ENCODE measurements at regions not wholly inside any gene's neighbourhood (a gene's known extent, or its start where the extent isn't known, plus 50 kb on each side); places are given as distances from the start of the nearest gene placed in this dataset.

DNA sequence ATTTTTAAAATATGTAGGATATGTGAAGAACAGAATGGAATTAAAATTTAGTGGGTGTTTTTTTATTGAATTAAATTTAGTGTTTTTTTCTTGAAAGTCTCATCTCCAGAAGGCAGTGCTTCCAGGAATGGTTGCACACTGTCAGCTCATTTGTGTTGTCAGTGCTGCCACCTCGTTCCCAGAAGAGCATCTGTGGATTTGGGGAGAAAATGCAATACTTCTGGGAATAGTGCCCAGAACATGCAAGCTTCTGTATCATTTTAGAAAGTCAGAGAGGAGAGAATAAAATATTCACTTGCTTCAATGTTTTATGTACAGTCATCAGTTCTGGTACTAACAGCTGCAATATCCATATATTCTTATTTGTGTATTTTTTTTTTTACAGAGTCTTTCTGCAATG, 608.8 kb downstream of the PCDH7 start:
- TF ChIP-seq, protein P1, sequence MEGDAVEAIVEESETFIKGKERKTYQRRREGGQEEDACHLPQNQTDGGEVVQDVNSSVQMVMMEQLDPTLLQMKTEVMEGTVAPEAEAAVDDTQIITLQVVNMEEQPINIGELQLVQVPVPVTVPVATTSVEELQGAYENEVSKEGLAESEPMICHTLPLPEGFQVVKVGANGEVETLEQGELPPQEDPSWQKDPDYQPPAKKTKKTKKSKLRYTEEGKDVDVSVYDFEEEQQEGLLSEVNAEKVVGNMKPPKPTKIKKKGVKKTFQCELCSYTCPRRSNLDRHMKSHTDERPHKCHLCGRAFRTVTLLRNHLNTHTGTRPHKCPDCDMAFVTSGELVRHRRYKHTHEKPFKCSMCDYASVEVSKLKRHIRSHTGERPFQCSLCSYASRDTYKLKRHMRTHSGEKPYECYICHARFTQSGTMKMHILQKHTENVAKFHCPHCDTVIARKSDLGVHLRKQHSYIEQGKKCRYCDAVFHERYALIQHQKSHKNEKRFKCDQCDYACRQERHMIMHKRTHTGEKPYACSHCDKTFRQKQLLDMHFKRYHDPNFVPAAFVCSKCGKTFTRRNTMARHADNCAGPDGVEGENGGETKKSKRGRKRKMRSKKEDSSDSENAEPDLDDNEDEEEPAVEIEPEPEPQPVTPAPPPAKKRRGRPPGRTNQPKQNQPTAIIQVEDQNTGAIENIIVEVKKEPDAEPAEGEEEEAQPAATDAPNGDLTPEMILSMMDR (IDR thresholded peaks at IDR 0.05 in 4 of 5, conservative IDR thresholded peaks at IDR 0.05 in 1 of 5) = no peak
- no peak for TF ChIP-seq POLR2A (IDR thresholded peaks at IDR 0.05)
